NCI-H128 (cell line): ENCODE measurements at regions not wholly inside any gene's neighbourhood (a gene's known extent, or its start where the extent isn't known, plus 50 kb on each side); places are given as distances from the start of the nearest gene placed in this dataset.
"Not testable (repeated sequence)": the region's sequence is repeated elsewhere in the genome, so short reads cannot be mapped to it uniquely, and the experiment has no call there.

Experiments
- DNase-seq: peaks from one replicate; lab custom pipeline; 2025; ENCODE audit not compliant: unreplicated experiment; lab: John Stamatoyannopoulos, UW

DNA sequence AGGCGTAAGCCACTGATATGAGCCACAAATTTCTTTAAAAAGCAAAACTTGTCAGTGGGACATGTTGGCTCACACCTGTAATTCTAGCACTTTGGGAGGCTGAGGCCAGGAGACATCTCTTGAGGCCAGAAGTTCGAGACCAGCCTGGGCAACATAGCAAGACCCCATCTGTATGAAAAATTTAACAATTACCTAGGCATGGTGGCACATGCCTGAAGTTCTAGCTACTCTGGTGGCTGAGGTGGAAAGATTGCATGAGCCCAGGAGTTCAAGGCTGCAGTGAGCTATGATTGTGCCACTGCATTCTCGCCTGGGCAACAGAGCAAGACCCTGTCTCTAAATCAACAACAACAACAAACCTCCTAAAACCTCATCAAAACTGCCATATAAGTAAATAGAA is 147.6 kb upstream of the BARHL2 start:
- no peak for DNase-seq

GRCh38 chr1:90862782-90863181 is 145.7 kb upstream of the BARHL2 start:
- DNase-seq = no peak

GRCh38 chr1:90861421-90861820 is 144.3 kb upstream of the BARHL2 start:
- DNase-seq = not testable (repeated sequence)

DNA sequence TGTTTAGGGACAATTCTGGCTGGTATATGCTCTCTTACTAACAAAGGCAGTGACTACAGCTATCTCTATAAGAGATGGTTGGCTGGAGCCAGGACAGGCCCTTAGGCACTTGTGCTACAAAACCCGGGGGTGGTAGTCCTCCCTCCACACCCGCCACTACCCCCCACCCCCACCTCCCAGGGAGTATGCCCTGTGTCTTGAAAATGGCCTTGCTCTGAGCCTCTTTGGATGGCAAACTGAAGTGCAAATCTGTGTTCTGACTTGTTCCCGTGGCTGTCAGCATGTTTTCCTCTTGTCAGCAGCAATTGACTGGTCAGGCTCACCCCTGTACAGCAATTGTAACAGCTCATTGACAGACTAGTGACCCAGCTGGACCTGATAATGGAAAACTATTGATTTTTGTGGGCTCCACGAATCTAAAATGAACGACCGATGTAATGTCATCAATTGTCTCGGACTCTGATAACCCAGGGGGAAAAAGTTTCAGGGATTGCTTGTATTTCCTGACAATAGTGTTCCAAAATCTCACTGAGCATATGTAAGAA is 139.4 kb upstream of the BARHL2 start:
- DNase-seq = no peak

- DNase-seq = no peak
Measured at GRCh38 chr1:90854397-90854924, 137.4 kb upstream of the BARHL2 start.

- DNase-seq = no peak
Measured at GRCh38 chr1:90851711-90852050, 134.6 kb upstream of the BARHL2 start.

GRCh38 chr1:90850898-90851710 is 134.0 kb upstream of the BARHL2 start:
- DNase-seq = peak; percentile 49

DNA sequence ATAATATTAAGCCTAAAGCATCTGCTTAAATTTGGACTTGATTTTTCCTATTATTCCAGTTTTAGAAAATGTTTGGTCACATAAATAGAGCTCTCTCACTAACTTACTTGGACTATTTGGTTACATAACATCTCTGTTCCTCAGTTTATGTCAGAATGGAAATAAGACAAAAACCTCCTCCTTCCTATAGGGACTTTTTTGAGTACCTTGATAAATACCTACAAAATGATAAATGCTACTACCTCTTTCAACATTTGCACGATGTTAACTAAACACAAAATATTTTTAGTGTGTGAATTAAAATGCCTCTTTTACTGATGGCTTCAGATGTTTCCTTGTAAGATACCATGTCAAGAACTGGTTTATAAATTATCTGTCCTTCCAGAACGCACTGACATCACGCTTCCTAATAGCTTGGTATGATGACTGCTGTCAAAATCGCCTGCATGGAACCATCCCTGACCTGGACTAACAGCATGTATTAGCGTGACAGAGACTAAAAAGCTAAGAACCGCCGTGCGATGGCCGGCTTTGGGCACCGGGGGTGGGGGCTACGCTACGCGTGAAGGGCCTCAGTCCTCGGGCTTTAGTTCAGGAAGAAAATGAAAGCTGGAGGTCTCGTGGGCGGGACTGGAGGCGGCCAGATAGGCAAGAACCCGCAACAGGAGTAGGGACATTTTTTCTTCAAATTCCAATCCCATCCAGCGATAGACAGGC is 133.2 kb upstream of the BARHL2 start:
- no peak for DNase-seq

GRCh38 chr1:90841473-90841872 is 124.4 kb upstream of the BARHL2 start:
- no peak for DNase-seq

DNA sequence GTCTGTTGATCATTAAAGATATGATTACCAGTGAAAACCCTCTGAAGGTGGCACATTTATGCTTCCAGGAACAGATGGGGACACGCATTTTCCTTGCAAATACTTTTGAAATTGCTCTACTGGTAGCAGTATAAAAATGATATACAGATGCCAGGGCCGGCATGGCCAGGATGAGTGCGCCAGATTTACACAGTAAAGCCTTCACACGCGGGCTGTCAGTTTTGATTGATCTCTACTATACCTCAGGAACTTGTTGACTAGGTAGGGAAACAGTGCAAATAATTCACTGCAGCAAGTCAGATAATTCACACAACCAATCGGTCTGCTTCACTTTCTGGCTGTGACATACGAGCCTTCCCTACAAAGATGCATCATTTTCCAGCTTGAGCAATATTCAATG is 123.2 kb upstream of the BARHL2 start:
- DNase-seq = no peak

- DNase-seq = no peak
Measured at GRCh38 chr1:90839323-90839722, 122.2 kb upstream of the BARHL2 start.

DNA sequence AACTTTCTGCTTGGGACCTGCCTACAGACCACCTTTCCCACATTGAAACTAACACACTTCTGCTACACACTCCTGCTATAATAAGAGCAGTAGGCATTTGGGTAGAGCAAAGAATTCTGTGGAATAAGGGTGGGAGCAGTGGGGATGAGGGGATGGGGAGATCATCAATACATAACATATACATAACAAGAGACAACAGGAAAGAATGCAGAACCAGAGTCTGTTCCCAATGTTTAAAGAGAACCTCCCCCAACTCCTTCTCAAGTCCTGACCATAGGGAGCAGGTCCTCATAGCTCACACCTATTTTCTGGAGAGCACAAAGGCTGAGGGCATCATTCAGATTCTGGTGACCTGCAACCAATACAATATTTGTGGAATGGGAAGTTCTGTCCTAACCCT is 121.6 kb upstream of the BARHL2 start:
- no peak for DNase-seq

GRCh38 chr1:90837420-90837819 is 120.3 kb upstream of the BARHL2 start:
- no peak for DNase-seq

- no peak for DNase-seq
Measured at GRCh38 chr1:90836345-90836679, 119.2 kb upstream of the BARHL2 start.

DNA sequence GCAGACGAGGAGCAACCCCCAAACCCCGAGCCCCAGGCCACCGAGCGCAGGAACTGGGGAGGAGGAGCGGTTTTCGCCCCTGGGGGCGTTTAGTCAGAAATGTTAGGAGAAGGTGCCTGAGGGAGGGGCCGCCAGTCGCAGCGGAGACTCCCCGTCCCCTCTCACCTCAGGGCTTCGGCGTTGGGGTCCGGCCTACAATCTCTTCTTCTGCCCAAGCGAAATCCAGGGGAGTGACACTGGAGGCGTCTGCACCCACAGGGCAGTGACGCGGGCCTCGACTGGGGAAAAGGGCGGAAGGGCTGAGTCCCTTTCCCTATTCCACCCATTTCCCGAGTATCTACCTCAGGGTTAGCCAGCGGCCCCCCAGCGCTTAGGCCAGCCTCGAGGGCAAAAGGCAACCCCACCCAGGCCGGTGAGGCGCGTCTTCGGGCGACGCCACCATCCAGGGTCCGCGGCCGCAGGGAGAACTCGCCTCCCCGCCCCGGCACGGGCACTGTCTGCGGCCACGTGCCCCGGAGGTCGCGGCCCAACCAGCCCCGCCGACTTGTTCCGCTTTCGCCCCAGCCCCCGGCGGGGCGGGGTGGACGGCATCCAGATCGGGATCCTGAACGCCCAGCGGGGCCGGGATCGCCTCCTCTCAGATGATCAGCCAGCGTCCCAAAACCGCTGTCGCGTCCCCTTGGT is 118.7 kb upstream of the BARHL2 start:
- no peak for DNase-seq

DNA sequence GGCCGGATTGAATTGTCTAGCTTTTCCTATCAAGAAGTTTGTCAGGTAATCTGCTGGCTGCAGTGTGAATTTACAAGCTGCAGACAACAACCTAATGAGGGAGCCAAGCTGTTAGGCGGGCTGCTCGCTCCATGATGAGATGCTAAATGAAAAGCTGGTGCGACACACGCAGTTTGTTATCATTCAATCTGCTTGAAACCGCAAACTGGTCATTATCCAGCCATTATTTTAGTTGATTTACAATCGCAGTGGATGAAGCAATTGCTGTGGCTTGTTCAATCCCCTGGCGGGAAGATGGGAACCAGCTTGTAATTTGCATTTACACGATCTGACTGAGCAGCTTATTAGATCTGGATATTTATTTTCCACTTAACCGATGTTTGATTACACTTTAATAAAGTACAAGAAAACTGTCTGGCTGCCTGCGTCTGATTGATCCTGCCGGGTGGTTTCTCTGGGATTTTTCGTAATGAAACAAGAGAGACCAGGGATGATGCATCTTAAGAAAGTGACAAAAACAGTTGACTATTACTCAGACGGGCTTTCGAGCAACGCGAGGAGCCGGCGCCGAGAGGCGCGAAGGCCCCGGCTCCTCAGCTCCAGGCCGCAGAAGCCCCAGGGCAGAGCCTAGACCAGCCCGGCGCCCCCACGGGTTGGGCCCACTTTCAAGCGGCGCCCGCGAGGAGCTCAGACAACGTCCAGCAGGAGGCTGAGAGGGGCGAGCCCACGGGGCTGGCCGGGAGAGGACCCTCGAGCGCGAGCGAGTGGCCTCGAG is 118.0 kb upstream of the BARHL2 start:
- DNase-seq = no peak

DNA sequence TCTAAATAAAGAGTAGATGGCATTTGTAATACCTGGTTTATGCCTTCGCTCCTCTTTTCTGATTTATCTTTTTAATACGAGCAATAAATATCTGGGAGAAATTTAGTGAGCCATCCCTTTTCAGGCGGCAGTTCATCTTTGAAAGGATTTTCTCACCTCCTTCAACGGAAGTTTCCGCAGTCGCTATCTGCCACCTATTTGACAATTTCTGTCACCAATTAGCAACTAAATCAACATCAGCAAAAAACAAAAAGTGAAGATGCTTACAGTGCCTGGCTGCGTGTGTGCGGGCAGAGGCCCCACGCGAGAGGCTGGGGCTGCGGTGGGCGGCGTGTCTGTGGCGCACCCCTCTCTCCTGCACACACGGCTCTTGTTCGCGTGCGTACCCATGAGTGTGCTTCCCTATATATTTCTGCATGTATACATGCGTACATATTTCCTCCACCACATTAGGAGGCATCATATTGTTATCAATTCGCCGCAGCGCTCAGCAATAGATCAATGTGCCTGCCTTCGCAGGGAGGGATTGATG is 117.3 kb upstream of the BARHL2 start:
- no peak for DNase-seq

- DNase-seq = no peak
Measured at GRCh38 chr1:90833466-90834110, 116.5 kb upstream of the BARHL2 start.

DNA sequence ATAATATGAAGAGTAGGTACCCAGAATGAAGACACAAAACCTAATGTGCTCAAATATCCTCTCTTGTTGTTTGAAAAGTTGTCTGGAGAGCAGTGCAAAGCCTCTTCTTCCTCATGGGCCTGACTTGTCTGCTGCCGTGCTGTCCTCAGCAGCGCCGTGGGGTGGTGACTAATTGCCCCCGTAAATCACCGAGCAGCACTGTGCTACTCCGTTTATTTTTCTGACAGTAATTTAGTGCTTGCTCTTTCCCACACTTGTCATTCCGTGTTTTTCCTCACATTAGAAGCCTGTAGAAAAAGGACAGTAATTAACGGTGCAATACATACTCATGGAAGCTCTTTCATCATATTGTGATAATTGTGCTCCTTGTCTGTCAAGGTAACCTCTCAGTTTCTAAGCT is 114.8 kb upstream of the BARHL2 start:
- DNase-seq = no peak

- DNase-seq = no peak
Measured at GRCh38 chr1:90826834-90827233, 109.7 kb upstream of the BARHL2 start.
